PC-3 (cell line): ENCODE measurements at regions not wholly inside any gene's neighbourhood (a gene's known extent, or its start where the extent isn't known, plus 50 kb on each side); places are given as distances from the start of the nearest gene placed in this dataset.

ENCODE experiments used
- ATAC-seq: fragments of 200-7000 bp; cut with Tn5 transposase; 2 replicates; pipeline ENCODE4 v1.9.1; 2020; ENCODE audit warnings: mild to moderate bottlenecking, moderate library complexity
- BruUV-seq: library from RNA; stranded (reverse); fragments of 400-500 nt; replicated peaks from 2 replicates; lab custom pipeline; 2021; lab: Mats Ljungman, UMichigan
- CTCF ChIA-PET: fragments of 300-600 bp; sonication (Branson Sonifier 250); formaldehyde crosslinking; loops from one replicate; lab custom pipeline; 2022; ENCODE audit warnings: antibody characterized with exemption; lab: Charles Lee
- POLR2A ChIA-PET: fragments of 300-600 bp; sonication (Branson Sonifier 250); formaldehyde crosslinking; loops from one replicate; lab custom pipeline; 2022; ENCODE audit warnings: antibody characterized with exemption; ENCODE audit not compliant: unreplicated experiment; lab: Charles Lee
- DNase-seq: peaks from one replicate; pipeline ENCODE4 v3.0.0-alpha.2; 2015
- H2AFZ ChIP-seq: fragments of 300-600 bp; sonication (generic); 2 replicates; pipeline ENCODE4 v1.6.0; 2016; ENCODE audit warnings: antibody characterized with exemption, low read length
- H3F3A ChIP-seq: fragments of 300-600 bp; sonication (generic); one replicate; pipeline ENCODE4 v1.6.0; 2017; ENCODE audit warnings: antibody characterized with exemption, low read length, control low read depth, mild to moderate bottlenecking; ENCODE audit not compliant: unreplicated experiment
- H3K27ac ChIP-seq: fragments of 300-600 bp; sonication (generic); 2 replicates; pipeline ENCODE4 v1.5.1; 2016; ENCODE audit warnings: mild to moderate bottlenecking, low read length
- H3K27me3 ChIP-seq: fragments of 300-600 bp; sonication (generic); 2 replicates; pipeline ENCODE4 v1.6.1; 2016; ENCODE audit warnings: low read length, mixed read lengths
- H3K36me3 ChIP-seq: fragments of 300-600 bp; sonication (generic); 2 replicates; pipeline ENCODE4 v1.6.1; 2016; ENCODE audit warnings: low read depth, mixed run types, low read length, mixed read lengths
- H3K4me1 ChIP-seq: fragments of 300-600 bp; sonication (generic); 2 replicates; pipeline ENCODE4 v1.5.1; 2016; ENCODE audit warnings: low read length; ENCODE audit not compliant: insufficient read depth
- H3K4me2 ChIP-seq: fragments of 300-600 bp; sonication (generic); 2 replicates; pipeline ENCODE4 v1.6.0; 2016; ENCODE audit warnings: low read length
- H3K4me3 ChIP-seq: fragments of 300-600 bp; sonication (generic); 2 replicates; pipeline ENCODE4 v1.5.1; 2016; ENCODE audit warnings: mild to moderate bottlenecking, low read length, mixed read lengths
- H3K79me2 ChIP-seq: fragments of 300-600 bp; sonication (generic); 2 replicates; pipeline ENCODE4 v1.6.1; 2017; ENCODE audit warnings: low read length, mixed read lengths
- H3K9ac ChIP-seq: fragments of 300-600 bp; sonication (generic); 2 replicates; pipeline ENCODE4 v1.6.0; 2016; ENCODE audit warnings: mild to moderate bottlenecking, low read length
- H3K9me2 ChIP-seq: fragments of 300-600 bp; sonication (generic); replicated peaks from 2 replicates; pipeline ENCODE4 v1.6.1; 2016; ENCODE audit warnings: mixed run types, low read length, mixed read lengths
- H3K9me3 ChIP-seq: fragments of 300-600 bp; sonication (generic); 2 replicates; pipeline ENCODE4 v1.6.1; 2016; ENCODE audit warnings: low read length, mixed read lengths
- H4K20me1 ChIP-seq: fragments of 300-600 bp; sonication (generic); 2 replicates; pipeline ENCODE4 v1.6.1; 2016; ENCODE audit warnings: low read length, mixed read lengths
- CTCF ChIP-seq: fragments of 300-600 bp; sonication (generic); conservative IDR thresholded peaks from 2 replicates; pipeline ENCODE4 v1.5.1; 2017; ENCODE audit warnings: antibody characterized with exemption, low read depth, mild to moderate bottlenecking, low read length
- EZH2 ChIP-seq: fragments of 300-600 bp; sonication (generic); IDR thresholded peaks from one replicate; pipeline ENCODE4 v1.6.1; 2017; ENCODE audit warnings: antibody characterized with exemption, mild to moderate bottlenecking, low read length; ENCODE audit not compliant: unreplicated experiment
- EZH2phosphoT487 ChIP-seq: fragments of 300-600 bp; sonication (generic); IDR thresholded peaks from 2 replicates; pipeline ENCODE4 v1.6.1; 2018; ENCODE audit warnings: mild to moderate bottlenecking, antibody characterized with exemption, low read length, borderline replicate concordance
- intact Hi-C: fragments of 100-400 bp; cut with micrococcal nuclease; formaldehyde crosslinking; loops from 2 replicates; pipeline ENCODE4 v1.9.0; 2023

- POLR2A ChIA-PET, result no interaction called here
- Histone ChIP-seq H3K4me2 (no peak overlapping the region), H3K9ac (no peak overlapping the region), H4K20me1 (no peaks in the 10 kb centered on the region), H3K9me3 (0 out of 2 replicates have a peak, but pooled peaks cover 9% of the 10 kb centered on the region), H3F3A (no peaks in the 10 kb centered on the region), H3K27ac (no peak overlapping the region), H3K27me3 (no peaks in the 10 kb centered on the region), H2AFZ (no peak overlapping the region), H3K79me2 (no peaks in the 10 kb centered on the region), H3K9me2 (no peaks in the 10 kb centered on the region), H3K36me3 (no peaks in the 10 kb centered on the region), H3K4me1 (no peaks in the 10 kb centered on the region), H3K4me3 (no peak overlapping the region)
- no peak for TF ChIP-seq CTCF
- TF ChIP-seq EZH2phosphoT487, result no peak
- CTCF ChIA-PET, result no interaction called here
- ATAC-seq (no peak), DNase-seq (no peak)
- intact Hi-C loops, result no loop called here
- no TSS peak for BruUV-seq
Measured at GRCh38 chr12:102601621-102602020, 121.3 kb upstream of the IGF1 start.

GRCh38 chr12:102596687-102597086 lies 116.3 kb upstream of the IGF1 start:
- H2AFZ ChIP-seq, result no peak overlapping the region
- no peak overlapping the region for H3K27ac ChIP-seq
- intact Hi-C loops, result no loop called here
- no peaks in the 10 kb centered on the region for H4K20me1 ChIP-seq
- ChIA-PET CTCF (no interaction called here), POLR2A (no interaction called here)
- BruUV-seq, result no TSS peak
- H3K9me2 ChIP-seq, result no peaks in the 10 kb centered on the region
- TF ChIP-seq EZH2 (no peak), EZH2phosphoT487 (no peak), CTCF (no peak)
- H3K36me3 ChIP-seq, result no peaks in the 10 kb centered on the region
- ATAC-seq (no peak), DNase-seq (no peak)
- no peaks in the 10 kb centered on the region for H3F3A ChIP-seq
- no peaks in the 10 kb centered on the region for H3K9me3 ChIP-seq
- H3K9ac ChIP-seq, result no peak overlapping the region
- no peaks in the 10 kb centered on the region for H3K79me2 ChIP-seq
- no peak overlapping the region for H3K4me3 ChIP-seq
- no peak overlapping the region for H3K4me2 ChIP-seq
- H3K4me1 ChIP-seq, result no peaks in the 10 kb centered on the region
- no peaks in the 10 kb centered on the region for H3K27me3 ChIP-seq

GRCh38 chr12:102596031-102596430 lies 115.7 kb upstream of the IGF1 start:
- intact Hi-C loops, result no loop called here
- H3K27ac ChIP-seq, result no peak overlapping the region
- DNase-seq (no peak), ATAC-seq (no peak)
- no peak overlapping the region for H3K4me2 ChIP-seq
- H3K36me3 ChIP-seq, result no peaks in the 10 kb centered on the region
- H3K4me3 ChIP-seq, result no peak overlapping the region
- no peaks in the 10 kb centered on the region for H4K20me1 ChIP-seq
- H3K9ac ChIP-seq, result no peak overlapping the region
- H3K9me3 ChIP-seq, result no peaks in the 10 kb centered on the region
- H3F3A ChIP-seq, result no peaks in the 10 kb centered on the region
- no peak overlapping the region for H2AFZ ChIP-seq
- ChIA-PET POLR2A (no interaction called here), CTCF (no interaction called here)
- no peaks in the 10 kb centered on the region for H3K9me2 ChIP-seq
- no peaks in the 10 kb centered on the region for H3K79me2 ChIP-seq
- no peak for TF ChIP-seq EZH2
- no peak for TF ChIP-seq CTCF
- no peak for TF ChIP-seq EZH2phosphoT487
- no peaks in the 10 kb centered on the region for H3K4me1 ChIP-seq
- no peaks in the 10 kb centered on the region for H3K27me3 ChIP-seq
- BruUV-seq, result no TSS peak
